Raji (cell line): ENCODE measurements at regions not wholly inside any gene's neighbourhood (a gene's known extent, or its start where the extent isn't known, plus 50 kb on each side); places are given as distances from the start of the nearest gene placed in this dataset.

Experiments used
- POLR2A ChIP-seq: IDR thresholded peaks from 2 replicates; pipeline ENCODE4 v1.6.1; 2011; ENCODE audit warnings: low read depth, low read length, control low read depth; ENCODE audit not compliant: insufficient read depth

DNA sequence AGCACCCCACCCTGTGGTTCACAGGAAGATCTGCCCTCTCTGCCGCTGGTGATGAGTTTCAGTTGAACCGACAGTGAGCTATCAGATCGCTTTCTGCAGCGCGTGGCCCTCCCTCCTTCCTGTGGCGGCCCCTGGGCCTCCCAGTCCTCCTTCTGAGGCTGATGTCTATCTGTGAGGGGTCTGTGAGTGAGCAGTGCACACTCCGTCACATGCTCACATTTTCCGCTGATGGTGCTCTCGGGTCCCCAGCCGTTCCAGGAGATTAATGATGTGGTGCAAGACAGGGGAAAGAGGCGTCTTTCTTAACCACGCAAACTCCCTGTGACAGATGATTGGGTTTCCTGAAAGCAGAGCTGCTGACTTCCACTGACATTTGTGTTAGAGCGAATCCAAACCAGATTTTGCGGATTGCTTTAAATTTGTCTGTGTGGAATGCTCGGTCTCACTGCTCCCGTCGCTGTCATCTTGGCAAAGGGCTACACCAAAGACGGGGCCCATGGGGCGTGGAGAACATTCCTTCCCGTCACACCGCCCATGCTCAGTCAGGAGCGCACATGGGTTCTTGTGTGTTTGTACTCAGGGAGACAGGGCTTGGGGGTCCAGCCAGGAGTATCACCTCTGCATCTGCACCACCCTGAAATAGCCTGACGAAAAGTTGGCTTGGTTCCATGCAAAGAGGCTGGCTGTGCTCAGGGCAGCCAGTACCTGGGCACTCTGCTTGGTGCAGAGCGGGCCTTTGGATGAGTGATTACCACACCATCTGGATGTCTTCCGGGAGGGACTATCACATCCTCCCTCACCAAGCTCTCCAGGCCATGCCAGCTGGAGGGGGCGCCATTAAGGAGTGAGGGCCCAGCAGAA is 154.7 kb upstream of the HS6ST1 start:
- TF ChIP-seq POLR2A: no peak

DNA sequence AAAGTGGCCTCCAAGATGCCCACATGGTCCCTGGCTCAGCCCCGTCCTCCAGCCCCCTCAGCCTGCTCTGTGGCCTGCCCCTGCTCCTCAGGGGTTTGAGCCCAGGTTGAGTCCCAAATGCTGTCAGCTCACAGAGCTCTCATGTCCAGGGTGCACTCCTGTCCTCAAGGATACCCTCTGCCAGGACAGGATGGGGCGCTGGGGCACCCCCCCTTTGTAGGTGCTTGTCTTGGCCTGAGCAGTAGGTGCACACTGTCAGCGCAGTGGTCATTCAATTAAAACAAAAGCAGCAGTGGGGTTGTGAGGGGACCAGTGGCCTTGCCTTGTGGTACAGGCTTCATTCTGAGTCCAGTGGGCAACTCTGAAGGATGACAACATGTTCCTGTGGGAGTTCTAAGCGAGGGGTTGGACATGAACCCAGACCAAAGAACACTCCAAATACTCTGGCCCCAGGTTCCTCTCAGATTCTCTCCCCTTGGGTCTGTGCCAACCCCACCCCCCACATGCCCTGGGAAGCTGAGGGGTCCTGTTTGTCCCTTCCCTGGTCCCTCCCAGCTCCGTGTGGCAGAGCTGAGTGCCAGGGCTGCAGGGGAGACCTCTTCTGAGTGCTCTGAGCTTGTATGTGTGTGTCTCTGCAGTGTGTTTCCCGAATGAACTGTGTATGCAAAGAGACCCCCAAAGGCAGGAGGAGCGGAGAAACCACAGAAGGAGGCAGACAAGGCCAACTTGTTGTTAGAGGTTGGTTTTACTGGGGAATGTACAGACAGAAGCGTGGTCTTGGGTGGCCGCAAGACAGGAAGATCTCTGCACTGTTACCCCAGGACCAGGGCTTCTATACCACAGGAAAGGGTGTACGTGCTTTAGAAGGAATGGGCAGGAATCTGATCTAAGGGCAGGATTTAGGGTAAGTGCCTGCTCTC is 155.6 kb upstream of the HS6ST1 start:
- no peak for TF ChIP-seq POLR2A

GRCh38 chr2:128474962-128475361 is 156.3 kb upstream of the HS6ST1 start:
- no peak for TF ChIP-seq POLR2A

- TF ChIP-seq POLR2A: no peak
These were observed 157.0 kb upstream of the HS6ST1 start for GRCh38 chr2:128475427-128476211.

GRCh38 chr2:128477026-128477820 is 158.6 kb upstream of the HS6ST1 start:
- TF ChIP-seq POLR2A: no peak

GRCh38 chr2:128477891-128478290 is 159.2 kb upstream of the HS6ST1 start:
- TF ChIP-seq POLR2A: no peak

DNA sequence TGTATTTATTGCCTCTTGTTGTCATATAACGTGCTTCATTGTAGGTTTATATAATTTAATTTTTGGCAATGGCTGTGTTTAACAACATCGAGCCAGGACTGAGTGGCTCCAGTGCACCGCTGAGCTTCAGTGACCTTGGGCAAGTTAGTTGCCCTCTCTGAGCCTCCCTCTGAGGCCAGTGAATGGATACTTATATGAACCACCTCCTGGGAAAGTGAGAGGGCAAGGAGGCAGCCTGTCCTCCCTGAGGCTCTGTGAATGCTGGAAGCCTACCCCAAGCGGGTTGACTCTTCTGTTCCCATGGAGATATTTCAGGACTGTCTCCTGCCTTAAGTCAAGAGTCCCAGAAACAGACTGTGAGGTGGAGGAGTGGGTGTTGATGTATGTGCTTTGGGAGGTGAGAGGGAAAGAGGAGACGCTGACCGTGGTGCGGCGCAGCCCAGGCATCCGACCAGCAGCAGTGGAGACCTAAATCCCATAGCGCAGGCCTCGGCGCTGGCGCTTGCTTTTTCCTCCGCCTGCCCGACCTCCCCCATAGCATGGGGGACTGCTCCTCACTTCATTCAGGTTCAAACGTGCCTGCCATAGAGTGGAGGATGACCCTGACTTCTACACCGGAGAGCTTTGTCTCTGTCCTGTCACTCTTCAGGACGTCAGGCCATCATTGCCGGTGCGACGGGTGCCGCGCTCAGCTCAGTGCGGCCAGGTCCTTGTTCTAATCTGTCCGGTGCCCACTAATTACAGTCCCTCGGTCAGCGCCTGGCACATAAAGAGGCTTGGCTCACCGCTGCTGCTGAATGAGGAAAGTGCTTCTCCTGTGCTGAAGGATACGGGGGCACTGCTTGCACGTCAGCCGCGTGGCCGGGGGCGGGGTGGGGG is 167.3 kb upstream of the HS6ST1 start:
- TF ChIP-seq POLR2A: no peak

DNA sequence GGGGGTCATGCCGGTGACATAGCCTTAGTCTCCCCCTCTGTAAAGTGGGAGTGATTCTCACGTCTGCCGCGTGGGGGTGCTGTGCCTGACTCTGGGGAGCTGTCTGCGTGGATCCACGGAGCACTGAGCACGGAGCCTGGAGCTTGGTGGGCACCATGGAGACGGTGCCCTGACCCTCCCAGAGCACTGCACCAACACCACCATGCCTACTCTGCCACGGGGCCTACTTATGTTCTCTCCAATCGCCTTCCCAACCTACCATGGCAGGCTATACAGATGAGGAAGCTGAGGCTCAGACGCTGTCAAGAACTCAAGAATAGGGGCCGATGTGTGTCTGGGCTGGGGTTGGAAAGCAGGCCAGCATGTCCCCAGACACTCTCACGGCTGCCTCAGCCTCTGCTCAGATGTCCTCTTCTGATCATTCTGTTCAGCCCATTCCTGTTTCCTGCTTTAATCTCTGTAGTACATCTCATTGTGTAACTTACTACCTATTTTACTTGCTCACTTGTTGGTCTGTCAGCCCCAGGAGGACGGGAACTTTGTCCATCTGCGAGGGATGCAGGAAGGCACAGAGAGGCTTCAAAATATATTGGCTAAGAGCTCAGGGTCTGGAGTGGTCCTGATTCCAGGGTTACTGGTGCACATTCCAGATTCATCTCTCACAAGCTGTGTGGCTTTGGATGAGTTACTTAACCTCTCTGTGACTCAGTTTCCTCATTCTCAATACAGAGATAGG is 168.1 kb upstream of the HS6ST1 start:
- TF ChIP-seq POLR2A: no peak

GRCh38 chr2:128487650-128488387 is 169.2 kb upstream of the HS6ST1 start:
- no peak for TF ChIP-seq POLR2A

DNA sequence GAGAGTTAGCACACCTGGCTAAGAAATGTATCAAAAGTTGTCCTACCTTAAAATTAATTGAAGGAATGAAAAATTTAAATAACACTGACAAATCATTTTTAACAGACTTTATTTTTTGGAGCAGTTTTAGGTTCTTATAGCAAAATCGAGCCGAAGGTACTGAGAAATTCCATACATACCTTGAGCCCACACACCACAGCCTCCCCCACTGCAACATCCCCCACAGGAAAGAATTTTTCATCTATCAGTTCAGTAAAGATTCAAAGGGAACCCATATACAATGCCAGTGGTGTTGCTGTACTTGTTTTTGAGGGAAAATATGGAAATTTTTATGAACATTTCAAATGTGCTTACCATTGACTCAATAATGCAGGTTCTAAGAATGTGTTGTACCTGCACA is 169.8 kb upstream of the HS6ST1 start:
- no peak for TF ChIP-seq POLR2A

GRCh38 chr2:128489526-128490273 is 171.0 kb upstream of the HS6ST1 start:
- TF ChIP-seq POLR2A: no peak
